H1 (cell line): ENCODE measurements at regions not wholly inside any gene's neighbourhood (a gene's known extent, or its start where the extent isn't known, plus 50 kb on each side); places are given as distances from the start of the nearest gene placed in this dataset.

Experiments used
- CTCF ChIA-PET: fragments of 300-600 bp; sonication (Branson Sonifier 250); formaldehyde crosslinking; loops from one replicate; lab custom pipeline; 2021; ENCODE audit not compliant: partially characterized antibody; lab: Charles Lee
- POLR2A ChIA-PET: fragments of 300-600 bp; sonication (Branson Sonifier 250); formaldehyde crosslinking; loops from one replicate; lab custom pipeline; 2021; ENCODE audit warnings: inconsistent platforms; ENCODE audit not compliant: partially characterized antibody; lab: Charles Lee
- DNase-seq, 2 experiments: peaks; one replicate each; pipeline versions ENCODE4 v3.0.0 to v3.0.0-alpha.2; 2010 to 2022; ENCODE audit warnings: low spot score in 2 of 2, low read depth in 1 of 2, mixed read lengths in 1 of 2
- FAIRE-seq: peaks from 2 replicates; lab custom pipeline; 2011; peaks lifted over from hg19 to GRCh38; lab: Jason Lieb, UNC
- H2AFZ ChIP-seq: 2 replicates; pipeline ENCODE4 v1.8.1; 2012; ENCODE audit warnings: low read length, inconsistent platforms
- H2AK5ac ChIP-seq: 2 replicates; pipeline ENCODE4 v1.6.1; 2013; ENCODE audit warnings: low read depth, low read length
- H2BK120ac ChIP-seq: replicated peaks from 2 replicates; pipeline ENCODE3; 2013; ENCODE audit warnings: low read depth, low read length, inconsistent platforms
- H2BK12ac ChIP-seq: 2 replicates; pipeline ENCODE4 v1.6.1; 2013; ENCODE audit warnings: low read depth, low read length
- H2BK15ac ChIP-seq: 2 replicates; pipeline ENCODE4 v1.6.1; 2013; ENCODE audit warnings: low read length
- H2BK20ac ChIP-seq: 2 replicates; pipeline ENCODE4 v1.6.1; 2013; ENCODE audit warnings: low read length
- H2BK5ac ChIP-seq: 2 replicates; pipeline ENCODE4 v1.6.1; 2013; ENCODE audit warnings: low read depth, low read length
- H3K14ac ChIP-seq: 2 replicates; pipeline ENCODE4 v1.6.1; 2013; ENCODE audit warnings: inconsistent platforms; ENCODE audit not compliant: insufficient read length
- H3K18ac ChIP-seq: 2 replicates; pipeline ENCODE4 v1.6.1; 2013; ENCODE audit warnings: low read length; ENCODE audit errors: extremely low read depth
- H3K23ac ChIP-seq: 2 replicates; pipeline ENCODE4 v1.6.1; 2013; ENCODE audit warnings: inconsistent platforms; ENCODE audit not compliant: insufficient read length
- H3K23me2 ChIP-seq: 2 replicates; pipeline ENCODE4 v1.6.1; 2013; ENCODE audit warnings: low read depth, low read length
- H3K27ac ChIP-seq: 2 replicates; pipeline ENCODE4 v1.6.1; 2011; ENCODE audit warnings: low read depth, low read length, inconsistent platforms
- H3K27me3 ChIP-seq, 4 experiments: replicated peaks in 1 of 4; 1 replicate in 1 of 4; 2 replicates in 3 of 4; pipeline versions ENCODE4 v1.6.1 to v1.8.1; 2011 to 2013; ENCODE audit warnings: low read length in 3 of 4, mild to moderate bottlenecking in 3 of 4, inconsistent platforms in 2 of 4, mixed read lengths in 2 of 4, moderate library complexity in 1 of 4; ENCODE audit not compliant: control insufficient read depth in 3 of 4, insufficient read depth in 3 of 4; ENCODE audit errors: extremely low read depth in 1 of 4
- H3K36me3 ChIP-seq, 4 experiments: 2 replicates each; pipeline versions ENCODE4 v1.6.1 to v1.8.1; 2011 to 2013; ENCODE audit warnings: mild to moderate bottlenecking in 4 of 4, low read length in 3 of 4, moderate library complexity in 2 of 4, control low read depth in 1 of 4, inconsistent platforms in 1 of 4; ENCODE audit not compliant: insufficient read depth in 4 of 4, control insufficient read depth in 2 of 4
- H3K4ac ChIP-seq: replicated peaks from 2 replicates; pipeline ENCODE3; 2013; ENCODE audit warnings: low read length, low read depth, mixed read lengths, inconsistent platforms; ENCODE audit not compliant: insufficient read length
- H3K4me1 ChIP-seq, 4 experiments: replicated peaks in 1 of 4; 1 replicate in 1 of 4; 2 replicates in 3 of 4; pipeline versions ENCODE4 v1.6.1 to v1.8.1; 2011 to 2013; ENCODE audit warnings: low read length in 3 of 4, inconsistent platforms in 2 of 4, mixed read lengths in 1 of 4; ENCODE audit not compliant: insufficient read depth in 4 of 4, control insufficient read depth in 3 of 4
- H3K4me2 ChIP-seq, 2 experiments: 2 replicates each; pipeline versions ENCODE4 v1.6.1 to v1.8.1; 2011 to 2013; ENCODE audit warnings: low read depth in 2 of 2, low read length in 2 of 2, control low read depth in 1 of 2, inconsistent platforms in 1 of 2, mild to moderate bottlenecking in 1 of 2; ENCODE audit not compliant: insufficient read depth in 1 of 2
- H3K4me3 ChIP-seq, 4 experiments: fragments of 200-600, 300-600 bp in 1 of 4; sonication (generic), shearing (Covaris generic), sonication (Bioruptor Twin) in 1 of 4; 2 replicates each; pipeline versions ENCODE4 v1.5.1 to v1.8.1; 2011 to 2016; ENCODE audit warnings: low read length in 4 of 4, low read depth in 3 of 4, control low read depth in 2 of 4, inconsistent platforms in 2 of 4, mild to moderate bottlenecking in 2 of 4, mixed read lengths in 1 of 4, moderate library complexity in 1 of 4; ENCODE audit not compliant: insufficient read depth in 2 of 4; ENCODE audit errors: extremely low read depth in 1 of 4
- H3K56ac ChIP-seq: replicated peaks from 2 replicates; pipeline ENCODE3; 2013; ENCODE audit warnings: low read depth, mild to moderate bottlenecking, mixed read lengths, low read length, inconsistent platforms; ENCODE audit not compliant: insufficient read length
- H3K79me1 ChIP-seq: 2 replicates; pipeline ENCODE4 v1.6.1; 2013; ENCODE audit warnings: low read depth, low read length, control low read depth
- H3K79me2 ChIP-seq, 2 experiments: 2 replicates each; pipeline versions ENCODE4 v1.6.1 to v1.8.1; 2012 to 2013; ENCODE audit warnings: low read length in 2 of 2, mild to moderate bottlenecking in 2 of 2, inconsistent platforms in 1 of 2; ENCODE audit not compliant: insufficient read depth in 2 of 2, control insufficient read depth in 1 of 2
- H3K9ac ChIP-seq, 4 experiments: replicated peaks in 1 of 4; 1 replicate in 1 of 4; 2 replicates in 3 of 4; pipeline versions ENCODE4 v1.6.1 to v1.8.1; 2011 to 2013; ENCODE audit warnings: low read depth in 3 of 4, low read length in 3 of 4, control low read depth in 2 of 4, mild to moderate bottlenecking in 2 of 4, moderate library complexity in 2 of 4, inconsistent platforms in 1 of 4; ENCODE audit errors: extremely low read depth in 1 of 4
- H3K9me3 ChIP-seq, 2 experiments: 2 replicates each; pipeline versions ENCODE4 v1.6.1 to v1.8.1; 2012 to 2013; ENCODE audit warnings: mild to moderate bottlenecking in 2 of 2, moderate library complexity in 2 of 2, control low read depth in 1 of 2, inconsistent platforms in 1 of 2, low read depth in 1 of 2, low read length in 1 of 2, mixed read lengths in 1 of 2; ENCODE audit not compliant: insufficient read depth in 2 of 2
- H4K20me1 ChIP-seq, 2 experiments: replicated peaks in 1 of 2; 2 replicates each; pipeline versions ENCODE3 to v1.8.1; 2011 to 2013; ENCODE audit warnings: inconsistent platforms in 2 of 2, low read length in 2 of 2, mild to moderate bottlenecking in 1 of 2; ENCODE audit not compliant: insufficient read depth in 2 of 2, control insufficient read depth in 1 of 2
- H4K5ac ChIP-seq: 2 replicates; pipeline ENCODE4 v1.6.1; 2013; ENCODE audit warnings: low read length, low read depth, mixed read lengths, inconsistent platforms; ENCODE audit not compliant: insufficient read length
- H4K8ac ChIP-seq: 2 replicates; pipeline ENCODE4 v1.8.0; 2013; ENCODE audit warnings: mild to moderate bottlenecking, moderate library complexity, low read length, inconsistent platforms; ENCODE audit not compliant: insufficient read depth; ENCODE audit errors: extremely low read depth
- H4K91ac ChIP-seq: replicated peaks from 2 replicates; pipeline ENCODE3; 2013; ENCODE audit warnings: low read length, mixed read lengths, inconsistent platforms; ENCODE audit not compliant: insufficient read length
- KDM1A ChIP-seq: fragments of 200-600, 300-600 bp; sonication (generic); IDR thresholded peaks from 2 replicates; pipeline ENCODE4 v1.7.1; 2016; ENCODE audit warnings: mild to moderate bottlenecking, low read length, borderline replicate concordance
- WGBS, 2 experiments: shearing (Covaris generic) in 1 of 2; methylation state at CpG; one replicate each; pipeline versions ENCODE4 v1.1.6 to v1.1.7; 2013 to 2015; ENCODE audit warnings: low lambda C conversion rate in 2 of 2, mixed read lengths in 2 of 2, inconsistent platforms in 1 of 2, low coverage in 1 of 2, missing lambda C conversion rate in 1 of 2; ENCODE audit not compliant: insufficient replicate concordance in 2 of 2, insufficient coverage in 1 of 2, insufficient read length in 1 of 2; ENCODE audit errors: extremely low coverage in 1 of 2, missing lambda C conversion rate in 1 of 2; 5-methylcytosine and 5-hydroxymethylcytosine counted together

GRCh38 chr1:102799496-102799895, 308.8 kb downstream of the COL11A1 start:
- Histone ChIP-seq H2BK5ac (no peak overlapping the region), H3K79me2 (no peaks in the 10 kb centered on the region), H4K20me1 (no peaks in the 10 kb centered on the region), H3K9me3 (no peaks in the 10 kb centered on the region), H3K9ac (no peak overlapping the region), H2BK120ac (no peak overlapping the region), H2BK15ac (no peak overlapping the region), H2AK5ac (no peak overlapping the region), H2AFZ (no peak overlapping the region), H3K4me2 (no peak overlapping the region), H3K23me2 (no peaks in the 10 kb centered on the region), H3K23ac (no peak overlapping the region), H4K91ac (no peak overlapping the region), H3K14ac (no peak overlapping the region), H3K36me3 (no peaks in the 10 kb centered on the region), H3K4me1 (no peaks in the 10 kb centered on the region), H2BK12ac (no peak overlapping the region), H3K4ac (no peak overlapping the region), H3K27me3 (no peaks in the 10 kb centered on the region), H4K5ac (no peak overlapping the region), H3K79me1 (no peaks in the 10 kb centered on the region), H2BK20ac (no peak overlapping the region), H3K4me3 (no peak overlapping the region), H4K8ac (no peak overlapping the region), H3K18ac (no peak overlapping the region), H3K56ac (no peak overlapping the region), H3K27ac (no peak overlapping the region)
- no peak for FAIRE-seq
- WGBS, 2 experiments, result 91% methylated on average over 1 of the region's 1 CpG; no CpG with 5 or more reads in 1 of the 2 experiments
- ChIA-PET CTCF (no interaction called here), POLR2A (no interaction called here)
- DNase-seq, result no peak
- no peak for TF ChIP-seq KDM1A
